ENCODE measurements at regions not wholly inside any gene's neighbourhood (a gene's known extent, or its start where the extent isn't known, plus 50 kb on each side); places are given as distances from the start of the nearest gene placed in this dataset.
"Not testable (repeated sequence)": the region's sequence is repeated elsewhere in the genome, so short reads cannot be mapped to it uniquely, and the experiment has no call there.

- DNase-seq (ENCODE audit: low read depth in 2 of 2) = no peak
These were observed 323.9 kb upstream of the RORB start for GRCh38 chr9:74173284-74173683.

GRCh38 chr9:74197771-74198170 lies 299.4 kb upstream of the RORB start:
- DNase-seq (ENCODE audit: low read depth in 2 of 2) = not testable (repeated sequence)

GRCh38 chr9:74205056-74205455 lies 292.1 kb upstream of the RORB start:
- DNase-seq (ENCODE audit: low read depth in 2 of 2) = no peak

- DNase-seq (ENCODE audit: low read depth in 2 of 2) = no peak
These were observed 278.6 kb upstream of the RORB start for GRCh38 chr9:74218385-74219063.

GRCh38 chr9:74220327-74220726 lies 276.8 kb upstream of the RORB start:
- DNase-seq (ENCODE audit: low read depth in 2 of 2) = no peak

GRCh38 chr9:74236857-74237256 lies 260.3 kb upstream of the RORB start:
- DNase-seq (ENCODE audit: low read depth in 2 of 2) = no peak

GRCh38 chr9:74245866-74246497 lies 251.2 kb upstream of the RORB start:
- no peak for DNase-seq (ENCODE audit: low read depth in 2 of 2)

- DNase-seq (ENCODE audit: low read depth in 2 of 2) = no peak
These were observed 241.6 kb upstream of the RORB start for GRCh38 chr9:74255489-74255984.

- no peak for DNase-seq (ENCODE audit: low read depth in 2 of 2)
These were observed 221.1 kb upstream of the RORB start for GRCh38 chr9:74275872-74276508.

GRCh38 chr9:74277532-74277931 lies 219.6 kb upstream of the RORB start:
- DNase-seq (ENCODE audit: low read depth in 2 of 2) = no peak

- DNase-seq (ENCODE audit: low read depth in 2 of 2) = no peak
These were observed 215.5 kb upstream of the RORB start for GRCh38 chr9:74281674-74282073.

GRCh38 chr9:74282526-74283253 lies 214.4 kb upstream of the RORB start:
- DNase-seq (ENCODE audit: low read depth in 2 of 2) = no peak

GRCh38 chr9:74284581-74285450 lies 212.3 kb upstream of the RORB start:
- DNase-seq (ENCODE audit: low read depth in 2 of 2) = no peak

- DNase-seq (ENCODE audit: low read depth in 2 of 2) = no peak
These were observed 203.7 kb upstream of the RORB start for GRCh38 chr9:74293479-74293878.

- DNase-seq (ENCODE audit: low read depth in 2 of 2) = no peak
These were observed 193.2 kb upstream of the RORB start for GRCh38 chr9:74303945-74304344.

- no peak for DNase-seq (ENCODE audit: low read depth in 2 of 2)
These were observed 192.5 kb upstream of the RORB start for GRCh38 chr9:74304598-74304997.

- no peak for DNase-seq (ENCODE audit: low read depth in 2 of 2)
These were observed 187.5 kb upstream of the RORB start for GRCh38 chr9:74309654-74310053.

- no peak for DNase-seq (ENCODE audit: low read depth in 2 of 2)
These were observed 179.9 kb upstream of the RORB start for GRCh38 chr9:74317235-74317634.

- DNase-seq (ENCODE audit: low read depth in 2 of 2) = no peak
These were observed 175.7 kb upstream of the RORB start for GRCh38 chr9:74321396-74321795.

- DNase-seq (ENCODE audit: low read depth in 2 of 2) = no peak
These were observed 174.3 kb upstream of the RORB start for GRCh38 chr9:74322661-74323314.
